ENCODE measurements at regions not wholly inside any gene's neighbourhood (a gene's known extent, or its start where the extent isn't known, plus 50 kb on each side); places are given as distances from the start of the nearest gene placed in this dataset.
"Not testable (repeated sequence)": the region's sequence is repeated elsewhere in the genome, so short reads cannot be mapped to it uniquely, and the experiment has no call there.

- DNase-seq, result no peak
These were observed 164.1 kb downstream of the DEFB131A start for GRCh38 chr4:9608300-9608699.

- not testable (repeated sequence) for DNase-seq
These were observed 166.1 kb downstream of the DEFB131A start for GRCh38 chr4:9610321-9610720.

DNA sequence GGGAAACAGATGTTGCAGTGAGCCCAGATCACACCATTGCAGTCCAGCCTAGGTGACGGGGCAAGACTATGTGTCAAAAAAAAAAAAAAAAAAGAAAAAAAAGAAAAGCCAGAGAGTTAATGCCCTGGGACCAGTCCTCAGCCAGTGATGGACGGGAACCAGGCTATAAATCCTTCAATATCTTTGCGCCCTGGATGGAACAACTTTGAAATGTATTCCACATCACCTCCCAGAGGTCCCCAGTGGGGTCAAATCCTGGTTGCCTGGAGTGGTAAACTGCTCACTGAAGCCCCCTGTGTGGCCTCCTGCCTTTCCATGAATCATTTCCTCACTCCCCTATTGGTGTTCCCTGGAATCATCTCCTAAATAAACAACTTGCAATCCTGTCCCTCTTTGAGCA lies 166.9 kb downstream of the DEFB131A start:
- DNase-seq, result no peak

DNA sequence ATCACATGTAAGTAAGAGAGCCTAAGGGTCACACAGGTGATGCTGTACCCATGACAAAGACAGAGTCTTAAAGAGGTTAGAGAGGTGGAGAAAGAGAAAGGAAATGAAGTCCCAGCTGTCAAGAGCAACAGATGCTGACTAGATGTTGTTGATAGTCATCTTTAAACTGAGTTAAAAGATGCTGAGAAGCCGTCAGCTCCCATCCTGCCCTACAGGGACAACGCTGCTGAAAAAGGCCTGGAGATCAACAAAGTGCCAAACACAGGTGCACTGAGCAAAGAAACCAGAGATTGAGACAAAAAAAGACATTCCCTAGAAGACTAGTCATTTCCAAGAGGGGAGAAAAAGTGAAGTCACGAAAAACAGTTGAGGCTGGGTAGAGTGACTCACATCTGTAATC lies 145.0 kb upstream of the DRD5 start:
- DNase-seq, result not testable (repeated sequence)

GRCh38 chr4:9659678-9660077 lies 121.8 kb upstream of the DRD5 start:
- peak; percentile 3 to 17 for DNase-seq

- DNase-seq, result not testable (repeated sequence)
These were observed 120.5 kb upstream of the DRD5 start for GRCh38 chr4:9660955-9661354.

GRCh38 chr4:9670725-9671124 lies 110.7 kb upstream of the DRD5 start:
- not testable (repeated sequence) for DNase-seq

DNA sequence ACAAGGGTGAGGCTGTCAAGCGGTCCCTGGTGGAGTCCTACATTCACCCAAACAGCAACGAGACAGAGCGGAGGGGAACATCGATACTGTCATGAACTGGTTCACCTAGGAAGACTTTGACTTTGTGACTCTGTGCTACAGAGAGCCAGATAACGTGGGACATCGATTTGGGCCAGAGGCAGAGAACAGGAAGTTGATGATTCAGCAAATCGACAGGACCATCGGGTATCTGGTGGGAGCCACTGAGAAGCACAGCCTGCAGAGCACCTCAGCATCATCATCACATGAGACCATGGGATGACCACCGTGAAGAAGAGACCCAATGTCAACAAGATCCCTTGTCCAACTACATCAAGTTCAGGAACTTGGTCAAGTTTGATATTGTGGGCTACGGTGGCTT lies 104.1 kb upstream of the DRD5 start:
- not testable (repeated sequence) for DNase-seq

GRCh38 chr4:9679704-9680478 lies 101.5 kb upstream of the DRD5 start:
- no peak for DNase-seq

- DNase-seq, result not testable (repeated sequence)
These were observed 98.3 kb upstream of the DRD5 start for GRCh38 chr4:9683174-9683573.

DNA sequence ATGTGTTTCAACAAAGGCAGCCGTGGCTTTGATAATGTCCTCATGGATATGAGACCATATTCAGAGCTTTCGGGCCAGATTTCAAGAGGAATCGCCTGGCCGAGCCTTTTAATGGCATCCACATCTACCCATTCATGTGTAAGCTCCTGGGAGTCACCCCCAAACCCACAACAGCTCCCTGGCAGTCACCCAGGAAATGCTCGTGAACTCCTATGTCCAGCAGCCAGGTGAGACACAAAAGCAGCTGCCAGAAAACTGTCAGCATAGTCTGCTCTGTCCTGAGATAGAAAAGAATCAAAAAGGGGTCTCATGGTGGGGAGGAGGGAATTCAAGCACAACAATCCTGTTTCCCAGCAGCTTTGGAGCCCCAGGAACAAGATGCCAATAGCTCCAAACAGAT lies 96.4 kb upstream of the DRD5 start:
- not testable (repeated sequence) for DNase-seq

- DNase-seq, result no peak
These were observed 95.7 kb upstream of the DRD5 start for GRCh38 chr4:9685692-9686091.

- not testable (repeated sequence) for DNase-seq
These were observed 90.7 kb upstream of the DRD5 start for GRCh38 chr4:9690636-9691237.

DNA sequence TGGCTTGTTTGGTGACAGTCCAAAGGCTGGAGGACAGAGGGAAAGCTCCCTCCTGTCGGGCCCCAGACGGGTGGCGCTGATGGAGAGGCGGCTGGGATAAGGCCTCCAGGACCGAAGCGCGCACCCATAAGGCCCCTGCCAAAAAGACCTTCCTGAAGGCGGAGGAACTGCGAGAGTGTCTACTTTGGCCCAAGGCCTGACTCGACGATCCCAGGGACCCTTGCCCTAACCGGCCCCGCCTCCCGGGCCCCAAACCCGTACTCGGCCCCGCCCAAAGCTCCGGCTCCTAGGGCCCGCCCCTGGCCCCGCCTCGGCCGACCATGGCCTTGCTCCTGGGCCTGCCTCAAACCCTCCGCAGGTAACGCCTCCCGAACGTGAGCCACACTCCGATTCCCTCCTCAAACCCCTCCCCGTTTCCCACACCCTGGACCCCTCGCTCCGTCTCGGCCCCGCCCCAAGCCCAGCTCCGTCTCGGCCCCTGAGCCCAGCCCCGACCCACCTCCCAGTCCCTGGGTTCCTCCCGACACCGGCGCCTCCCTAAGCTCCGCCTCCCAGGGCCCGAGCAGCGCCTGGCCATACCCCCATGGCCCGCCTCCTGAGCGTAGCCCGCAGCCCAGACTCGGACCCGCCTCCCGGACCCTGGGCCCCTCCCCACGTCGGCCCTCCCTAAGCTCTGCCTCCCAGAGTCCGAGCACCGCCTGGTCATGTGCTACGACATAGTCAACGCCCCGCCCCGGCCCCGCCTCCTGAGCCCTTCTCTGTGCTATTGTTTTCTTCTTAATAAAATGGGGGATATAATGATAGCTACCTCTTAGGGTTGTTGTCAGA lies 90.0 kb upstream of the DRD5 start:
- DNase-seq, result peak; percentile 95 to 96

- not testable (repeated sequence) for DNase-seq
These were observed 88.5 kb upstream of the DRD5 start for GRCh38 chr4:9692791-9693491.

GRCh38 chr4:9694403-9694802 lies 87.0 kb upstream of the DRD5 start:
- DNase-seq, result not testable (repeated sequence)

DNA sequence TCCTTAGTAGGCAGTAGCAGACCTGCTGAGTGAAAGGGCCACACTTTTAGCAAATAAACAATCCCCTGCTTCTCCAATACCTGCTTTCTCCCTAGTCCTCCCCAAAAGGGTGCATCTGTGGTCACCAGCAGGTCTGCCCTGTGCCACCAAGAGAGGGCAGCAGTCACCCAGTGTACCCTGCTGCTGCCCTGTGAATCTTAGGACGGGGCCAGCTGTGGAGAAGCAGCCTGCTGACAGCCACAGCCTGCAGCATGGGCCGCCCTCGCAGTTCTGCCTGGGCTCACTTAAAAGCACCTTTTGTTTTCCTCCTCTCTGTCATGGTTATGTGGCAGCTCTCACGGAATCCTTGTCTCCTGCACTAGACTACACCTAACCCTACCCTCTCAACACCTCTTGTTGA lies 85.4 kb upstream of the DRD5 start:
- DNase-seq, result peak; percentile 25 to 26

GRCh38 chr4:9696561-9696960 lies 84.9 kb upstream of the DRD5 start:
- DNase-seq, result not testable (repeated sequence)

- not testable (repeated sequence) for DNase-seq
These were observed 79.4 kb upstream of the DRD5 start for GRCh38 chr4:9702019-9702418.

GRCh38 chr4:9702696-9703095 lies 78.7 kb upstream of the DRD5 start:
- DNase-seq, result not testable (repeated sequence)

GRCh38 chr4:9703391-9703790 lies 78.0 kb upstream of the DRD5 start:
- DNase-seq, result peak; percentile 61 to 71

- not testable (repeated sequence) for DNase-seq
These were observed 77.3 kb upstream of the DRD5 start for GRCh38 chr4:9704126-9704525.

Data from CD4-positive, alpha-beta T cell treated with Interleukin-1 beta for 1 hour (primary cell).